ENCODE measurements at regions not wholly inside any gene's neighbourhood (a gene's known extent, or its start where the extent isn't known, plus 50 kb on each side); places are given as distances from the start of the nearest gene placed in this dataset.

GRCh38 chr14:71190770-71191374 lies 283.6 kb downstream of the PCNX1 start:
- Histone ChIP-seq H2AFZ (no peak overlapping the region), H3K27ac (no peak overlapping the region), H3K27me3 (ENCODE audit: insufficient read depth, low read depth) (no peaks in the 10 kb centered on the region), H3K4me3 (no peak overlapping the region), H3K4me2 (no peak overlapping the region), H3K9me3 (ENCODE audit: insufficient read depth, low read depth) (no peaks in the 10 kb centered on the region), H3K79me2 (ENCODE audit: low read depth) (no peaks in the 10 kb centered on the region), H4K20me1 (ENCODE audit: insufficient read depth) (no peaks in the 10 kb centered on the region), H3F3A (ENCODE audit: insufficient read depth, low read depth) (no peaks in the 10 kb centered on the region), H3K9me2 (ENCODE audit: insufficient read depth) (no peaks in the 10 kb centered on the region), H3K4me1 (replicated peaks; ENCODE audit: insufficient read depth) (no peaks in the 10 kb centered on the region), H3K36me3 (ENCODE audit: low read depth) (no peaks in the 10 kb centered on the region)
- ChIA-PET POLR2A (ENCODE audit: unreplicated experiment) (no interaction called here), CTCF (no interaction called here)
- BruUV-seq (replicated peaks), result no TSS peak
- intact Hi-C loops (cut with micrococcal nuclease; ENCODE audit: unreplicated experiment), result no loop called here
- TF ChIP-seq EZH2 (IDR thresholded peaks at IDR 0.05; ENCODE audit: low read depth) (no peak), CTCF (conservative IDR thresholded peaks at IDR 0.05) (no peak)
- no peak for DNase-seq

- BruUV-seq (replicated peaks), result no TSS peak
- H2AFZ ChIP-seq, result no peak overlapping the region
- ChIA-PET CTCF (interaction anchor here (0.7 kb wide), 1 partner anchor 8 kb away, joined by 3 read pairs; no protein-coding TSS in a partner anchor), POLR2A (ENCODE audit: unreplicated experiment) (no interaction called here)
- H3K36me3 ChIP-seq (ENCODE audit: low read depth), result no peaks in the 10 kb centered on the region
- H3K4me1 ChIP-seq (replicated peaks; ENCODE audit: insufficient read depth), result peaks cover 8% of the 10 kb centered on the region; the same call in 1 of the 2 replicates
- H4K20me1 ChIP-seq (ENCODE audit: insufficient read depth), result no peaks in the 10 kb centered on the region
- no peak overlapping the region for H3K4me3 ChIP-seq
- no peak overlapping the region for H3K4me2 ChIP-seq
- TF ChIP-seq EZH2 (IDR thresholded peaks at IDR 0.05; ENCODE audit: low read depth), result no peak
- no peak for TF ChIP-seq CTCF (conservative IDR thresholded peaks at IDR 0.05)
- H3K9me2 ChIP-seq (ENCODE audit: insufficient read depth), result no peaks in the 10 kb centered on the region
- no peaks in the 10 kb centered on the region for H3F3A ChIP-seq (ENCODE audit: insufficient read depth, low read depth)
- intact Hi-C loops (cut with micrococcal nuclease; ENCODE audit: unreplicated experiment), result no loop called here
- H3K9me3 ChIP-seq (ENCODE audit: insufficient read depth, low read depth), result no peaks in the 10 kb centered on the region
- no peaks in the 10 kb centered on the region for H3K27me3 ChIP-seq (ENCODE audit: insufficient read depth, low read depth)
- H3K79me2 ChIP-seq (ENCODE audit: low read depth), result no peaks in the 10 kb centered on the region
- peak in 1 of 2 experiments; percentile 62 for DNase-seq
- H3K27ac ChIP-seq, result no peak overlapping the region
Observed at GRCh38 chr14:71193663-71194062, 286.4 kb downstream of the PCNX1 start.

GRCh38 chr14:71194251-71194650 lies 287.0 kb downstream of the PCNX1 start:
- H3K27me3 ChIP-seq (ENCODE audit: insufficient read depth, low read depth), result no peaks in the 10 kb centered on the region
- BruUV-seq (replicated peaks), result no TSS peak
- H2AFZ ChIP-seq, result no peak overlapping the region
- H3K79me2 ChIP-seq (ENCODE audit: low read depth), result no peaks in the 10 kb centered on the region
- H3K36me3 ChIP-seq (ENCODE audit: low read depth), result no peaks in the 10 kb centered on the region
- TF ChIP-seq CTCF (conservative IDR thresholded peaks at IDR 0.05), result no peak
- TF ChIP-seq EZH2 (IDR thresholded peaks at IDR 0.05; ENCODE audit: low read depth), result no peak
- no peaks in the 10 kb centered on the region; the same call in 1 of the 2 replicates for H3K9me3 ChIP-seq (ENCODE audit: insufficient read depth, low read depth)
- ChIA-PET CTCF (no interaction called here), POLR2A (ENCODE audit: unreplicated experiment) (no interaction called here)
- no peak overlapping the region for H3K4me2 ChIP-seq
- intact Hi-C loops (cut with micrococcal nuclease; ENCODE audit: unreplicated experiment), result no loop called here
- no peak overlapping the region for H3K27ac ChIP-seq
- no peaks in the 10 kb centered on the region for H3K9me2 ChIP-seq (ENCODE audit: insufficient read depth)
- H3K4me1 ChIP-seq (replicated peaks; ENCODE audit: insufficient read depth), result peaks cover 9% of the 10 kb centered on the region; the same call in 1 of the 2 replicates
- no peak for DNase-seq
- no peaks in the 10 kb centered on the region for H3F3A ChIP-seq (ENCODE audit: insufficient read depth, low read depth)
- no peak overlapping the region for H3K4me3 ChIP-seq
- no peaks in the 10 kb centered on the region for H4K20me1 ChIP-seq (ENCODE audit: insufficient read depth)

Measured in PC-9 (cell line).